ENCODE measurements at regions not wholly inside any gene's neighbourhood (a gene's known extent, or its start where the extent isn't known, plus 50 kb on each side); places are given as distances from the start of the nearest gene placed in this dataset.

DNA sequence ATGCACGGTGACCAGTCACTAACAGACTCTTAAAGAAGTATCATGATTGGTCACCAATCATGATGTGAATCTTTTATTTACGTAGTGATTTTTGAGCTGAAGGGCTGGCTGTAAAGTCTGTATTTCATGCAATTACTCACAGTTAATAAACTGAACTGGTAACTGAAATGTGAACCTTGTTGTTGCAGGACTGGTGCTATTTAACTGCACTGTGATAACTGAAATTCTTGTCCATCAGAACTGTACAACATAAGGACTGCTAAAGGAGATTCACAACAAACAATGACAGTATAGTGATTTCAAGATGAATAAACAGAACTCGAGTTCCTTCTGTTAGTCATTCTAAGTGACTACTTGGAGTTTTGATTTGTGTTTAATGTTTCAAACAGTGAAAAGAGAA lies 316.6 kb downstream of the TPBG start:
- Histone ChIP-seq H3K27me3 (no peaks in the 10 kb centered on the region), H3K36me3 (no peaks in the 10 kb centered on the region), H3K4me1 (no peaks in the 10 kb centered on the region), H3K4me3 (no peak overlapping the region), H3K9me3 (peaks cover 0 to 10% of the 10 kb centered on the region in 2 donors), H3K27ac (no peak overlapping the region)
- DNase-seq (ENCODE audit: low spot score in 2 of 2): no peak
- TF ChIP-seq POLR2A (IDR thresholded peaks at IDR 0.05) (no peak), POLR2AphosphoS5 (IDR thresholded peaks at IDR 0.05) (no peak)
- TF ChIP-seq, protein P1, sequence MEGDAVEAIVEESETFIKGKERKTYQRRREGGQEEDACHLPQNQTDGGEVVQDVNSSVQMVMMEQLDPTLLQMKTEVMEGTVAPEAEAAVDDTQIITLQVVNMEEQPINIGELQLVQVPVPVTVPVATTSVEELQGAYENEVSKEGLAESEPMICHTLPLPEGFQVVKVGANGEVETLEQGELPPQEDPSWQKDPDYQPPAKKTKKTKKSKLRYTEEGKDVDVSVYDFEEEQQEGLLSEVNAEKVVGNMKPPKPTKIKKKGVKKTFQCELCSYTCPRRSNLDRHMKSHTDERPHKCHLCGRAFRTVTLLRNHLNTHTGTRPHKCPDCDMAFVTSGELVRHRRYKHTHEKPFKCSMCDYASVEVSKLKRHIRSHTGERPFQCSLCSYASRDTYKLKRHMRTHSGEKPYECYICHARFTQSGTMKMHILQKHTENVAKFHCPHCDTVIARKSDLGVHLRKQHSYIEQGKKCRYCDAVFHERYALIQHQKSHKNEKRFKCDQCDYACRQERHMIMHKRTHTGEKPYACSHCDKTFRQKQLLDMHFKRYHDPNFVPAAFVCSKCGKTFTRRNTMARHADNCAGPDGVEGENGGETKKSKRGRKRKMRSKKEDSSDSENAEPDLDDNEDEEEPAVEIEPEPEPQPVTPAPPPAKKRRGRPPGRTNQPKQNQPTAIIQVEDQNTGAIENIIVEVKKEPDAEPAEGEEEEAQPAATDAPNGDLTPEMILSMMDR (IDR thresholded peaks at IDR 0.05): no peak
- intact Hi-C loops (cut with DNase I; ENCODE audit: low total_unique reads): no loop called here

- Histone ChIP-seq H3K4me3 (no peak overlapping the region), H3K36me3 (no peaks in the 10 kb centered on the region), H3K4me1 (no peaks in the 10 kb centered on the region), H3K9me3 (peaks cover 0 to 7% of the 10 kb centered on the region in 2 donors), H3K27me3 (no peaks in the 10 kb centered on the region), H3K27ac (no peak overlapping the region)
- DNase-seq (ENCODE audit: low spot score in 2 of 2): no peak
- intact Hi-C loops (cut with DNase I; ENCODE audit: low total_unique reads): no loop called here
- TF ChIP-seq POLR2AphosphoS5 (IDR thresholded peaks at IDR 0.05) (no peak), POLR2A (IDR thresholded peaks at IDR 0.05) (no peak)
- TF ChIP-seq, protein P1 (IDR thresholded peaks at IDR 0.05): no peak
Measured at GRCh38 chr6:82681119-82681714, 317.6 kb downstream of the TPBG start.

- TF ChIP-seq POLR2AphosphoS5 (IDR thresholded peaks at IDR 0.05): no peak
- no peak for TF ChIP-seq POLR2A (IDR thresholded peaks at IDR 0.05)
- TF ChIP-seq, protein P1 (IDR thresholded peaks at IDR 0.05): no peak
- Histone ChIP-seq H3K36me3 (no peaks in the 10 kb centered on the region), H3K27me3 (no peaks in the 10 kb centered on the region), H3K9me3 (no peaks in the 10 kb centered on the region), H3K4me3 (no peak overlapping the region), H3K4me1 (no peaks in the 10 kb centered on the region), H3K27ac (no peak overlapping the region)
- DNase-seq (ENCODE audit: low spot score in 2 of 2): no peak
- intact Hi-C loops (cut with DNase I; ENCODE audit: low total_unique reads): no loop called here
Measured at GRCh38 chr6:82686719-82687118, 323.1 kb downstream of the TPBG start.

DNA sequence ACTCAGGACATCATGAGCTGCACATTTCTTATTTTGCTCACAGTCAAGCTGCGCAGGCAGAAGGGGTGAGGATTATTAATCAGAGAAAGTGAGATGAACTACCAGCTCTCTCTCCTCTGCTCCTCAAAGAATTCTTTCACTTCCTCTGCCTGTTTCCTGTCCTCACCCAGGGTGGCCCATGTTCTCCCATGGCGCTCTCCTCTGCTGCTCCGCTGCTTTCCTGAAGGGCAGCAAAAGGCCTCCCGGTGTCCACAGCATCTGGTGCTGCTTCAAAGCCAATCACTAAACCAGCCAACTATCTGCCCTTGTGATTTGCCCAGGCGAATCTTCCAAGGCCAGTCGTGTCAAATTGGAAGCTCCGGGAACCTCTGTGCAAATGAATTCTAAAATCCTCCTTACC lies 324.2 kb downstream of the TPBG start:
- no peak for DNase-seq (ENCODE audit: low spot score in 2 of 2)
- TF ChIP-seq POLR2A (IDR thresholded peaks at IDR 0.05) (no peak), POLR2AphosphoS5 (IDR thresholded peaks at IDR 0.05) (no peak)
- TF ChIP-seq, protein P1 (IDR thresholded peaks at IDR 0.05): no peak
- no peaks in the 10 kb centered on the region for H3K36me3 ChIP-seq
- H3K4me1 ChIP-seq: no peaks in the 10 kb centered on the region
- H3K27me3 ChIP-seq: no peaks in the 10 kb centered on the region
- H3K4me3 ChIP-seq: no peak overlapping the region
- no peak overlapping the region for H3K27ac ChIP-seq
- no peaks in the 10 kb centered on the region for H3K9me3 ChIP-seq
- intact Hi-C loops (cut with DNase I; ENCODE audit: low total_unique reads): no loop called here

- Histone ChIP-seq H3K4me3 (no peak overlapping the region), H3K27ac (no peak overlapping the region), H3K27me3 (no peaks in the 10 kb centered on the region), H3K4me1 (no peaks in the 10 kb centered on the region), H3K36me3 (no peaks in the 10 kb centered on the region), H3K9me3 (no peaks in the 10 kb centered on the region)
- DNase-seq (ENCODE audit: low spot score in 2 of 2): no peak
- TF ChIP-seq POLR2A (IDR thresholded peaks at IDR 0.05) (no peak), POLR2AphosphoS5 (IDR thresholded peaks at IDR 0.05) (no peak)
- TF ChIP-seq, protein P1 (IDR thresholded peaks at IDR 0.05): no peak
- intact Hi-C loops (cut with DNase I; ENCODE audit: low total_unique reads): loop anchor here (10.0 kb wide), 1 partner anchor 1405 kb away; no protein-coding TSS in a partner anchor
Measured at GRCh38 chr6:82690283-82690682, 326.7 kb downstream of the TPBG start.

All from breast epithelium (tissue), 4 donors.